ENCODE measurements at regions not wholly inside any gene's neighbourhood (a gene's known extent, or its start where the extent isn't known, plus 50 kb on each side); places are given as distances from the start of the nearest gene placed in this dataset.
"Not testable (repeated sequence)": the region's sequence is repeated elsewhere in the genome, so short reads cannot be mapped to it uniquely, and the experiment has no call there.

- no peak for DNase-seq
Measured at GRCh38 chr1:221541296-221541695, 200.6 kb downstream of the DUSP10 start.

- no peak for DNase-seq
Measured at GRCh38 chr1:221543529-221544120, 198.3 kb downstream of the DUSP10 start.

DNA sequence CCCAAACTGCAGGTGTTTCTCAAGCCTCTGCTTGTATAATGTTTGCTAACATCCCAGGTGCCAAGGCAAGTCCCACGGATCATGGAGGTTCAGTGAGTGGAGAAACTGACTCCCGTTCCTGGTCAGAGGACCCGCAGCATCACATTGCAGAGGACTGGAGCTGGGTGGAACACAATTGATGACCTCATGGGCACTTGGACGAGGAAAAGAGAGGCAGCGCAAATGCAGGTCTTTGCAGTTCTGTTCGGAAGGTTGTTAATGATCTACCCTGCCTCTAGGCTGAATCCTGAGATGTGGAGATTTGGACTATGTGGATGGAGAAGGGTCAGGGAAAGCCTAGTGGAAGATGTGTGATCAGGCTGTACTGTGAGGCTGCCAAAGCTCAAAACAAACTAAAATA lies 192.9 kb downstream of the DUSP10 start:
- no peak for DNase-seq

DNA sequence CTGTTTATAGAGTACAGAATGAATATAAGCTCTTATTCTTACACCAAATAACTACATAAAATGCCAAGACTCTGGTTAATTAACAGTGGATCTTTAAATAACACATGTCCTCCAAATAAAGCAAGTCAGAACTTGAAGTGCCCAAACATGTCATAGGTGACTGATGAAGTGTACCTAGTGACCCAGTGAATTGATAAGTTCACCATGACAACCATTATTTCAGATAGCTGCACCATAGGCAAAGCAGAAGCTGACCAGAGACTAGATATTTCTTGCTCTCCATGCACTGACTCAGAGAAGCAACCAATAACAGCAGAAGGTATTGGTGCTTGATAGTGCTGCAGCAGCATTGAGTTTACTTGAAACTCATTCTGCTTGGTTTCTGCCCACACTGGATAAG lies 192.1 kb downstream of the DUSP10 start:
- DNase-seq, result no peak

DNA sequence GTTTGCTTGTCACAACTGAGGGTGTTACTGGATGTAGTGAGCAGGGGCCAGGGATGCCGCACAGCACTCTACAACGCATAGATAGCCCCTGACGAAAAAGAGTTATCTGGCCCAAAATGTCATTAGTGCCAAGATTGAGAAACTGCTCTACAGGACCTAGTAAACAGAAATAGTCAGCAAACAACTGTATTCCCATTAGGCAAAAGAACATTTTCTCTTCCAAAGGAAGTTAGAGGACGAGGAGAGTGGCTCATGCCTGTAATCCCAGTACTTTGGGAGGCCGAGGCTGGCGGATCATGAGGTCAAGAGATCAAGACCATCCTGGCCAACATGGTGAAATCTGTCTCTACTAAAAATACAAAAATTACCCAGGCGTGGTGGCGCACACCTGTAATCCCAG lies 189.1 kb downstream of the DUSP10 start:
- DNase-seq, result not testable (repeated sequence)

DNA sequence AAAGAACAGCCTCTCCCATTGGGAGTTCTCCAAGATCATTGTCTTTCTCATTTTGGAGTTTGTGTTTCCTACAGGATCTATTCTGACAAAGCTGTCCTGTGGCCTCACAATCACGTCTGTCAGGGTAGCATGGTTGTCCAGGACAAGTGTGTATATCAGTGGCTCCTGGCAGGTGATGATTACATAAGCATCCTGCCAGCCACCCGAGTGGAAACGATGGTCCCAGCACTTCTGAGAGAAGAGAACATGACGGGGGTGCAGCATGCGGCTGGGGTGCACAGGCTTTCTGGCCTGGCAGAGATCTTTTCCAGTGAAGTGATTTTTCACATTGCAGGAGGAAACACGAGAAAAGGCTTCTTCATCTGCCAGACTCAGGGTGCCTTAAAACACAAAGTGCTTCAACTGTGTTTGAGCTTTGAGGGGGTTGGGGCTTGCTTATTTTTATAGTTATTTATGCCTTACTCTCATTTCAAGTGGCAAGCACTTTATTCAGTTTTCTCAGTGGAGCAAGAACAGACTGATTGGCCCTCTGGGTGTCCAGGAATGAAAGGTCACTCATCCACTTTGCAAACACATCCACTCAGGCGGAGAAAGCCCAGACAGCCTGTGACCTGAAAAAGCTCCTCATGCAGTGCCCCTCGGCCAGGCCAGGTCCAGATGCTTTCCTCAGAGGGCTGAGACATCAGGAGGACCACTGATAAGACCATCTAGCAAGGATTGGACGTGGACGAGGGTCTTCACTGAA lies 186.0 kb downstream of the DUSP10 start:
- no peak for DNase-seq

- DNase-seq, result no peak
Measured at GRCh38 chr1:221556435-221556834, 185.5 kb downstream of the DUSP10 start.

DNA sequence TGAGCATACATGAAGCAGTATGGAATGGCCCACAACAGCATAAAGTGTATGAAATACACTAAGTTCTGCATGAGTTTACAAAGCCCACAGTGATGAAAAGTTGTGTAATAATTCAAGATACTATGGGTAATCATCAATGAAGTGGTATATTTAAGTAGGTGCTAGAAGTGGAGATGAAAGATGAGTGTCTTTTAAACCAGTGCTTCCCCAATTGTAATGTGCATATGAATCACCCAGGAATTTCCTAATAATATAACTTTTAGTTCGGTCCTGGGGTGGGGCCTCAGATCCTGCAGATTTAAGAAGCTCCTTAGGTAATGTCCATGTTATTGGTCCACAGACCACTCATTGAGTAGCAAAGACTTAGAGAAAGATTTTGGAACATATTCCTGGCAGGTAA lies 184.9 kb downstream of the DUSP10 start:
- DNase-seq, result no peak

GRCh38 chr1:221558396-221558795 lies 183.5 kb downstream of the DUSP10 start:
- no peak for DNase-seq

DNA sequence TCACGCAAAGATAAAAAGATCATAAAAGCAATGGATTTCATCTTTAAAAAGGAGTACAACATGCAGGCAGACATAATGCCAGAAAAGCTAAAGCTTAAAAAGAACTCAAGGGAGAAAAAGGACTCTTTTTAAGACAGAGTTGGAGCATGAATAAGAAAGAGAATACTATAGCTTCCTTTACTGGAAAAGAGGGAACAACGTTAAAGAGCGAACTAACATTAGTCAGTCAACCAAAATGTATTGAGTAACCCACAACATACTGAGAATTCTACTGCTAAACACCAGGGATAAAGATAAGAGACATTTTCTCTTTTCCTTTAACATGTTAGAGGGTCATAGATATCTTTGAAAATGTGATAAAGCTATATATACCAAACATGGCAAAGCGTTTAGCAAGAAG lies 182.0 kb downstream of the DUSP10 start:
- no peak for DNase-seq

DNA sequence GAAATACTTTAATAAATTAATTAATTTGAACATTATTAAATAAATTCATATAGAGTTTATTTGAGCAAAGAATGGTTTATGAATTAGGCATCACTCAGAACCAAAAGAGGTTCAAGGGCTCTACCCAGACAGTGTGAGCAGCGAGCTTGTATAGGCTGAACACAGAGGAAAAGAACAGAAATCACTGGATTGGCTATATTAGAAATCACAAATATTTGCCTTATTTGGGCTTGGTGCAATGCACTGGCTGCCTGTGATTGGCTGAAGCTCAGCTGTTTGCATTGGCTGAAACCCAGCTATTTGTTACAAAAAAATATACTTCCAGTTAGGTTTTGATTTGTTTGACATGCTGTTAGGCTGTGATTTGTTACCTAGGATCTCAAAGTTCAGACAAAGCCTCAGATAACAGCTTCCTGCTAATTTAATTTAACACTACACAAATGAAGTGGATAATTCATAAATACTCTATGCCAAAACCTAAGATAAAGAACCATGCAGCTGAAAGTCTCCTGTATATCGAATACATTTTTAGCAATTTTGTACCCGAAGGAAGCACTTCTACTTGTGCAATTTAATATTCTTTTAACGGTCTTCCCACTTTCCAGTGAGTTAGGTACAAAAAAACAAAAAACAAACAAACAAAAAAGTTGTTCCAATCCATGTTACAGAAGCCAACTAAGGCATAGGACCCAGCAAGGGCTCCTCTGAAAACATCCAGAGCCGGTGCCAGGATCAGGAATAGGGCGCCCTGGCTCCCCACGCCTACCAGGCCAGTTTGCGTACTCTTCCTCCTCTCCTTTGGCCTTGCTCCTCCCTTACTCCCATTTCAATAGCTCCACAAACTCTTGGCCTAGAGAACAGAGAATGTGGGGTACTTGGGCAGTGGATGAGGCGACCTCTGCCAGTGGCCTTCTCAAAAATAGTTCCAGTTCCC lies 179.1 kb downstream of the DUSP10 start:
- DNase-seq, result no peak

- DNase-seq, result no peak
Measured at GRCh38 chr1:221563476-221563921, 178.4 kb downstream of the DUSP10 start.

DNA sequence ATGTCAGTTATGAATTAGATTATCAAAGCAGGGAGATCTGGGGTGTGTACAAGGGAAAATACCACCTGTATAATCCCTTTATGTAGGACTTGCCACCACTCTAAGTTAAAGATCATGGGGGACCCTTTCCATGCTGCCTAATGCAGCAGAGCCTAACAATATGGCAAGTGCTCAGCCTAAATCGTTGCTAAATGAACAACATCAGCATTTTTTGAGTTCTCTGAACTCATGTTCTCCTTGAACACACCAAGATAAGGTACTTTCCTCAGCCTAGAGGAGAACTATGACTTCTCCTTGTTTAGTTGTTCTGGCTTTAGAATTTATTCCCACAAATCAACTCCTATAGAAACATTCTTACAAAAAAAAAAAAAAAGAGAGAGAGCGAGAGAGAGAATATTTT lies 177.0 kb downstream of the DUSP10 start:
- no peak for DNase-seq

DNA sequence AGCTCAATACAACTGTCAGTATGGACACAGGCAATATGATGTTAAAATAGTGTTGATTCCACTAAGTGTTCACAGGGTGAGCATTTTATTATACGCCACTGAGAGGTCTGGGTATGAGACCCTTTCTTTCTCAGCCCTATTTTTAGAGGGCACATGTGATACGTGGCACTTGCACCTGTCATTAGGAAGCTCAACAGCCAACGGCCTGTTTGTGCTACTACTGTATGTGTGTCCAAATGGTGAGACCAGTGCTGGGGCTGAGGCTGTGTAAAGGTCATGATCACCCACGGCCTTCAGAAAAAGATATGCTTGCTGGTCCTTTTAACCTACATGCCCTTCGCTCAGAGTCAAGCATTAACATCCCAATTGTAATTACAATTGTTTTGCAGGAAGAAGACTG lies 176.2 kb downstream of the DUSP10 start:
- no peak for DNase-seq

DNA sequence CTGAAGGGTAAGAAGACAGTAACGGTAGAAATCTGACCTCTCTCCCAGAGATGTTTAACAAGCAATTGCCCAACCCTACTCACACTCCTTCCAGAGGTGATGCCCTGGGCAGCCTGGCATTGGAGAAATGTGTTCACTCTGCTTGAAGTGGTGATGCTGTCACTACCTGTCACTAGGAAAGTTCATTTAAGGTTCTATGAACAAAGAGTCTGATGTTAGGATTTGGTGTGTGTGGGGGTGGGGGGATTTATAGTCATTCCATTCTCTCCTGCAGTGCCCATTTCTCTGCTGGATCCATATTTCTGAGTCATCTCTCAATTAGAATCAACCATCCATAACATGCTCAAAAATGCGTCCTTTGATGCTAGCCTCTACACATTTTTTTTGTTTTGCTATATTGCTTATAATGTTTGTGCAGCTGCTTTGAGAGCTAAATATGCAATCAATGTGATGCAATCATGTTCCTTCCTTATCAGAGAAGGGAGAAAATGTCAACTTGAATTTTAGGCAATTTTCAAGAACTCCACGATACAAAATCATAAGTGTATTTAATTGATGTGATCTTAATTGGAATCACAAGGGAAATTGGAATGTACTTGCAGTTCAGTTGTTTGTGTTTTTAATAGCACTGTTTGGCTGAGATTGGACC lies 173.9 kb downstream of the DUSP10 start:
- DNase-seq, result no peak

DNA sequence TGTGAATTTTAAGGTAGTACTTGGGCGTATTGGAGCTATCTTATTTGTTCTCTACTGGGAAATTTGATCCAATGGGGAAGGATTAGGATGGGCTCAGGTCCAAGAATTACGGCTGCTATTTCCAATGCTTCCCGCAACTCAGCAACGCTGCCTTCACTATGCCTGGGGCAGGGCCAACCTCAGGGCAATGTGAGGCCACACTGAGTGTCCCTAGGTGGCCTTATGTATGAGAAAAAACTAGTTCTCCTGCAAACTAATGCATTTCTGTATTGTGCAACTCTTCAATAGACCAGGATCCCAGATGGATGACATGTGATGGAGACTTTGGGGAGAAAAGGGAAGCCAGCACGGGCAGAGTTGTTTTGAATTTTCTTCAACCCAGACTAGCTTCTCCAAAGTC lies 168.1 kb downstream of the DUSP10 start:
- no peak for DNase-seq

GRCh38 chr1:221574529-221574928 lies 167.4 kb downstream of the DUSP10 start:
- DNase-seq, result no peak

DNA sequence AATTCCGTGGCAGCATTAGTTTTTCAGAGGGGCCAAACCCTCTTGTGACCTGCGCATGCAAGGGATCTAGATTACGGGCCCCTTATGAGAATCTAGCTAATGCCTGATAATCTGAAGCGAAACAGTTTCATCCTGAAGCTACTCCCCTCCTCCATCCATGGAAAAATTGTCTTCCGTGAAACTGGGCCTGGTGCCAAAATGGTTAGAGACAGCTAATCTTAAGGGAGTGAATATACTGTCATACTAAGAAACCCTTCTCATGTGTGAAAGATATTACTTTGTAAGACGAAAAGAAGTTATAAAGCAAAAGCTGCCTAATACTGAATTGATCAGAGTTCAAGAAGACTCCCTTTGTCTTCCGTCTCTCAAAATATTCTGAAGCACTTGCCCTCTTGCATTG lies 166.3 kb downstream of the DUSP10 start:
- DNase-seq, result no peak

DNA sequence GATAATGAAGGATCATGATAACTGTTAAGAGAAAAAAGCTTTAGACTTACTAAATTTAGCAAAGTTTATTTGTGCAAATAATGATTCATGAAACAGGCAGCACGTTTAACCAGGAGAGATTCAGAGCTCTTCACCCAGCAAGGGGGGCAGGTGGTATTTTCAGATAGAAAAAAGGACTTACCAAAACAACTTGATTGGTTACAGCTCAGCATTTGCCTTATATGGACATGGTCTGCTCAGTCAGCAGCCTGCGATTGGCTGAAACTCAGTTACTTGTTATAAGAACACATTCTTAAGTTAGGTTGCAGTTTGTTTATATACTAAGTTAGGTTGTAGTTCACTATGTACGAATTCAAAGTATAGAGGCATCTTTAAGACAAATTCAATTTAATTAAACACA lies 165.6 kb downstream of the DUSP10 start:
- DNase-seq, result no peak

DNA sequence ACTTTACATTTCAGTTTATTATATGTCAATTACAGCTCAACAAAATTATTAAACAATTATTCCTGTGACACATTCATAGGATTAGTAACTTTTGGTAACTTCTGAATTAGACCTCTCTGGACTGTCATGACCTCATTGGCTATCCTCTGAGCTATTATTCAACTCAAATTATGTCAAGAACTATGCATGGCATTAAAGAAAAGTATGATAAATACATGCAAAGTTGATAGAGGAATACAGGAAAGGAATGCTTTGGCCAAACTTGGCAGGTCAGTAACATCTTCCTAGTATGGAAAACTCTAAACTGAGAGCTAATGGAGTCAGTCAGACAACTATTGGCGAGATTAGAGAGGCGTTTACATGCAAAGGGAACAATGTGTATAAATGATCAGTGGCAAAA lies 158.4 kb downstream of the DUSP10 start:
- no peak for DNase-seq

GRCh38 chr1:221587013-221587412 lies 154.9 kb downstream of the DUSP10 start:
- DNase-seq, result not testable (repeated sequence)

- DNase-seq, result not testable (repeated sequence)
Measured at GRCh38 chr1:221591250-221591649, 150.6 kb downstream of the DUSP10 start.

- no peak for DNase-seq
Measured at GRCh38 chr1:221594576-221594975, 147.3 kb downstream of the DUSP10 start.
